ENCODE measurements at regions not wholly inside any gene's neighbourhood (a gene's known extent, or its start where the extent isn't known, plus 50 kb on each side); places are given as distances from the start of the nearest gene placed in this dataset.

DNA sequence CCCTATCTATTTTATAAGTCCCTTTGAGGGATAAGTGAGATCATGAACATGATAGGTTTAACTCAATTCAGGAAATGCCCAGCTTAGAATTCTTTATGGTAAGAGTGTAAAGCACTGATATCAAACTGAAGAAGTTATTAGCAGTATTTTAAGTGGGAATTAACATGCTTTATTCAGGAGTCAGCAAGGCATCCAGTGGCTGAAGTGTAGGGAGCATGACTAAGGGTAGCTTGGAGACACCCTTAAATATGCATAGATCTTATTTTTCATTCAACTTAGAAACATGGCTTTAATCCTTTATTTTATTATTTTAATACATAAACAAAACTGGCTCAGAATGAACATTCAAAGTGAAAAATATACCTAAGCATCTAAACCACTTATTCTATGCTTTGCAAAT, 158.3 kb upstream of the LPP start:
- no peaks in the 10 kb centered on the region for H3K9me3 ChIP-seq
- H3K4me3 ChIP-seq, result no peak overlapping the region
- no peak overlapping the region for H3K27ac ChIP-seq
- H3K27me3 ChIP-seq (replicated peaks in 1 of 7), result no peaks in the 10 kb centered on the region
- H3K4me1 ChIP-seq, result peaks cover 0 to 38% (median 17%) of the 10 kb centered on the region in 6 donors
- DNase-seq, result no peak
- TF ChIP-seq POLR2AphosphoS5 (IDR thresholded peaks at IDR 0.05) (no peak), POLR2A (IDR thresholded peaks at IDR 0.05) (no peak)
- TF ChIP-seq, protein P1, sequence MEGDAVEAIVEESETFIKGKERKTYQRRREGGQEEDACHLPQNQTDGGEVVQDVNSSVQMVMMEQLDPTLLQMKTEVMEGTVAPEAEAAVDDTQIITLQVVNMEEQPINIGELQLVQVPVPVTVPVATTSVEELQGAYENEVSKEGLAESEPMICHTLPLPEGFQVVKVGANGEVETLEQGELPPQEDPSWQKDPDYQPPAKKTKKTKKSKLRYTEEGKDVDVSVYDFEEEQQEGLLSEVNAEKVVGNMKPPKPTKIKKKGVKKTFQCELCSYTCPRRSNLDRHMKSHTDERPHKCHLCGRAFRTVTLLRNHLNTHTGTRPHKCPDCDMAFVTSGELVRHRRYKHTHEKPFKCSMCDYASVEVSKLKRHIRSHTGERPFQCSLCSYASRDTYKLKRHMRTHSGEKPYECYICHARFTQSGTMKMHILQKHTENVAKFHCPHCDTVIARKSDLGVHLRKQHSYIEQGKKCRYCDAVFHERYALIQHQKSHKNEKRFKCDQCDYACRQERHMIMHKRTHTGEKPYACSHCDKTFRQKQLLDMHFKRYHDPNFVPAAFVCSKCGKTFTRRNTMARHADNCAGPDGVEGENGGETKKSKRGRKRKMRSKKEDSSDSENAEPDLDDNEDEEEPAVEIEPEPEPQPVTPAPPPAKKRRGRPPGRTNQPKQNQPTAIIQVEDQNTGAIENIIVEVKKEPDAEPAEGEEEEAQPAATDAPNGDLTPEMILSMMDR (IDR thresholded peaks at IDR 0.05 in 8 of 11, conservative IDR thresholded peaks at IDR 0.05 in 3 of 11), result no peak
- no peaks in the 10 kb centered on the region for H3K36me3 ChIP-seq
- intact Hi-C loops (cut with DNase I; ENCODE audit: low total_unique reads), result no loop called here

DNA sequence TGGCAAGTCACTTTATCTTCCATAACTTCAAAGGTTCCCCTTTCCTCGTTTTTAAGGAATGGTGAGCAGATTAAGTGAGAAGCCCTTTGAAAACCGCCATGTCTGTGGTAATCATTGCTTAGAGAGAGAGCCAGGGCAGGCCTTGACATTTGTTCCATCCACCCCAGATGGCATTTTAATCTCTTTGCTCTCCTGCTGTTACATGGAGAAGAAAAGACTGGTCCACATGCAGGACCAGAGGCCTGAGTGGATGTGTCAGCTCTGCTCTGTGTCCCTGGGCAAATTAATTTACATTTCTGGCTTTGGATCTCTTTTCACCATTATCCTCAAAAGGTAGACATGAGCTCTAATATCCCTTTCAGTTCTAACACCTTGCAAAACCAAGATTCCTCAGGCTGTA, 157.3 kb upstream of the LPP start:
- Histone ChIP-seq H3K27me3 (replicated peaks in 1 of 7) (no peaks in the 10 kb centered on the region), H3K9me3 (no peaks in the 10 kb centered on the region), H3K4me1 (peaks cover 0 to 44% (median 19%) of the 10 kb centered on the region in 6 donors), H3K27ac (no peak overlapping the region), H3K36me3 (no peaks in the 10 kb centered on the region), H3K4me3 (no peak overlapping the region)
- no peak for DNase-seq
- TF ChIP-seq, protein P1 (IDR thresholded peaks at IDR 0.05 in 8 of 11, conservative IDR thresholded peaks at IDR 0.05 in 3 of 11), result no peak
- TF ChIP-seq POLR2AphosphoS5 (IDR thresholded peaks at IDR 0.05) (no peak), POLR2A (IDR thresholded peaks at IDR 0.05) (no peak)
- WGBS, 5 donors, result 70 to 87% (median 83%) methylated on average over 2 of the region's 2 CpGs
- intact Hi-C loops (cut with DNase I; ENCODE audit: low total_unique reads), result no loop called here

DNA sequence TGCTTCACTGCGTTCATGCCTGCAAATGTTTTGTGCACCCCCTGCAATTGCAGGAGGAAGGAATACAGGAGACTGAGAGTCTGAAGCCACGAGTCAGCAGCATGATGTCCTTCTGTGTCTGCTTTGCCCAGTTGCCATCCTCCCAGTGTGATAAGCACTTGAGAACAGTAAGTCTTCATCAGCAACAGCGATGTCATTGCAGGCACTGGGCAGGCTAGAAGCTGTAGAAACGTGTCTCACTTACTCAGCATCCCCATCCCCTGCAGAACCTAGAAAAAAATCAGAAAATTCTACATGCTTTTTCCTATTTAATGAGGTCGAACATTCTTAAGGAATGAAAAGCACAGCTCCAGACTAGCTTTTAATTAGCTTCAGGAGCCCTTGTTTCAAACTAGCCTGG, 156.5 kb upstream of the LPP start:
- DNase-seq, result no peak
- TF ChIP-seq, protein P1 (IDR thresholded peaks at IDR 0.05 in 8 of 11, conservative IDR thresholded peaks at IDR 0.05 in 3 of 11), result no peak
- TF ChIP-seq POLR2A (IDR thresholded peaks at IDR 0.05), result no peak
- Histone ChIP-seq H3K4me1 (peaks cover 0 to 44% (median 19%) of the 10 kb centered on the region in 6 donors), H3K27me3 (replicated peaks in 1 of 7) (no peaks in the 10 kb centered on the region), H3K36me3 (no peaks in the 10 kb centered on the region), H3K4me3 (no peak overlapping the region), H3K9me3 (no peaks in the 10 kb centered on the region), H3K27ac (no peak overlapping the region)
- intact Hi-C loops (cut with DNase I; ENCODE audit: low total_unique reads), result no loop called here
- WGBS, 5 donors, result 80 to 87% (median 84%) methylated on average over 5 of the region's 5 CpGs

DNA sequence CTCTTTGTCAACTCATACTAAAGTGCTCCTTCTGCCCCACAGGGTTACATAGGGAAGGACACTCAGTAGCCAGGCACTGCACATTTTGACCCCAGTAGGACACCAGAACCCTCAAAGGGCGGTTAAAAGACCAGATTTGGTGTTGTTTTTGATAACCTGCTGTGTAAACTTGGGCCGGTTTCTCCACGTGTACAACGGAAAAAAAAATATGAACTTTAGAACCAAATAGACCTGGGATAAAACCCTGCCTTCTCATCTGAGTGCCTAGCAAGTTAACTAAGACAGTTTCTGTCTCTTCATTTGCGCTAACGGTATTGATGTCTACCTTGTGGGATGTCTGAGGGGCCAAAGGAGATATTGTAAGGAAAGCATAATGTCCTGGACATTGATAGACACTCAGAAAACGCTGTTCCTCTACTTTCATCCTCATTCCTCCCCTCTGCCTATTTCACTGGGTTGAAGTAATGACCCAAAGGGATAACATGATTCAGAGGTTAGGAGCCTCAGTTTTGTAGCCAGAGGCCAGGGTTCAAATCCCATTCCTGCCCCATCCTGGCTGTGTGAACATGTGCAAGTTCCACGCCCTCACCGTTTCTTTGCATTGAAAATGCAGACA, 155.9 kb upstream of the LPP start:
- no peaks in the 10 kb centered on the region for H3K27me3 ChIP-seq (replicated peaks in 1 of 7)
- no peak overlapping the region for H3K4me3 ChIP-seq
- intact Hi-C loops (cut with DNase I; ENCODE audit: low total_unique reads), result no loop called here
- H3K4me1 ChIP-seq, result peaks cover 0 to 49% (median 19%) of the 10 kb centered on the region in 6 donors
- no peaks in the 10 kb centered on the region for H3K9me3 ChIP-seq
- TF ChIP-seq, protein P1 (IDR thresholded peaks at IDR 0.05 in 8 of 11, conservative IDR thresholded peaks at IDR 0.05 in 3 of 11), result no peak
- TF ChIP-seq POLR2A (IDR thresholded peaks at IDR 0.05), result no peak
- TF ChIP-seq POLR2AphosphoS5 (IDR thresholded peaks at IDR 0.05), result no peak
- 91 to 94% (median 93%) methylated on average over 9 of the region's 9 CpGs for WGBS, 5 donors
- no peaks in the 10 kb centered on the region for H3K36me3 ChIP-seq
- DNase-seq, result no peak
- H3K27ac ChIP-seq, result no peak overlapping the region

Measured in spleen (tissue), 11 donors.